ENCODE measurements at regions not wholly inside any gene's neighbourhood (a gene's known extent, or its start where the extent isn't known, plus 50 kb on each side); places are given as distances from the start of the nearest gene placed in this dataset.

DNA sequence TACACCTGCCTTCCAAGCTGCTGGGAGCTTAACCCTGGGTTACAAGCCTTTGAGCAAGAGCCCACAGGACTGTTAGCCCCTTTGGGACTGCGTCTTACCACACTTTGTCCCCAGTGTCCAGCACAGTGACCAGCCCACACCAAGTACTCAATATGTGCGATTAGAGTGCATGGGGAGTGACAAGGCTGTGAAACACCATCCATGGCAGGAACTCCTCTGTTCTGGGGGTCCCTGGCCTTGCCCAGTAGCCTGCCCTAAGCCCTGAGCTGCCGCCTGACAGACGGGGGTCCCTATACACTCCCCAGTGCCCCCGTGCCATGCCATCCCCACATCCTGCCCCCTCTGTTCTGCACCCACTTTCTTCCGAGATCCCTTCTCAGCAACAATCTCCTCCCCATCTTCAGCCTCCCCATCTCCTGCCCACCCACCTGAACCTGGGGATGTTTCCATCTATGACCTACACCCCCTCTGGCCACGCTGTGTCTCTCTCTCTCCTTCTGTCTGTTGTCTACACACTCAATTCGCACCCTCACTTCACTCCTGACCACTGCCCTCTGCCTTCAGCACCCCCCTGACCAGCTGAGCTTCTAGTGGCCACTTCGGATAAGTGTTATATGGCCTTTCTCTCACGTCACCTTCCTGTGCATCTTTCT, 112.9 kb upstream of the SMURF2 start:
- no peak overlapping the region for H3K4me3 ChIP-seq (ENCODE audit: low read depth, low read length)
- TF ChIP-seq, protein P1, sequence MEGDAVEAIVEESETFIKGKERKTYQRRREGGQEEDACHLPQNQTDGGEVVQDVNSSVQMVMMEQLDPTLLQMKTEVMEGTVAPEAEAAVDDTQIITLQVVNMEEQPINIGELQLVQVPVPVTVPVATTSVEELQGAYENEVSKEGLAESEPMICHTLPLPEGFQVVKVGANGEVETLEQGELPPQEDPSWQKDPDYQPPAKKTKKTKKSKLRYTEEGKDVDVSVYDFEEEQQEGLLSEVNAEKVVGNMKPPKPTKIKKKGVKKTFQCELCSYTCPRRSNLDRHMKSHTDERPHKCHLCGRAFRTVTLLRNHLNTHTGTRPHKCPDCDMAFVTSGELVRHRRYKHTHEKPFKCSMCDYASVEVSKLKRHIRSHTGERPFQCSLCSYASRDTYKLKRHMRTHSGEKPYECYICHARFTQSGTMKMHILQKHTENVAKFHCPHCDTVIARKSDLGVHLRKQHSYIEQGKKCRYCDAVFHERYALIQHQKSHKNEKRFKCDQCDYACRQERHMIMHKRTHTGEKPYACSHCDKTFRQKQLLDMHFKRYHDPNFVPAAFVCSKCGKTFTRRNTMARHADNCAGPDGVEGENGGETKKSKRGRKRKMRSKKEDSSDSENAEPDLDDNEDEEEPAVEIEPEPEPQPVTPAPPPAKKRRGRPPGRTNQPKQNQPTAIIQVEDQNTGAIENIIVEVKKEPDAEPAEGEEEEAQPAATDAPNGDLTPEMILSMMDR (IDR thresholded peaks at IDR 0.05; ENCODE audit: low read depth, low read length, missing control alignments) = no peak
- in situ Hi-C loops (cut with HindIII; ENCODE audit: low sequenced_read_pairs) = no loop called here
- DNase-seq (ENCODE audit: low read depth) = no peak

DNA sequence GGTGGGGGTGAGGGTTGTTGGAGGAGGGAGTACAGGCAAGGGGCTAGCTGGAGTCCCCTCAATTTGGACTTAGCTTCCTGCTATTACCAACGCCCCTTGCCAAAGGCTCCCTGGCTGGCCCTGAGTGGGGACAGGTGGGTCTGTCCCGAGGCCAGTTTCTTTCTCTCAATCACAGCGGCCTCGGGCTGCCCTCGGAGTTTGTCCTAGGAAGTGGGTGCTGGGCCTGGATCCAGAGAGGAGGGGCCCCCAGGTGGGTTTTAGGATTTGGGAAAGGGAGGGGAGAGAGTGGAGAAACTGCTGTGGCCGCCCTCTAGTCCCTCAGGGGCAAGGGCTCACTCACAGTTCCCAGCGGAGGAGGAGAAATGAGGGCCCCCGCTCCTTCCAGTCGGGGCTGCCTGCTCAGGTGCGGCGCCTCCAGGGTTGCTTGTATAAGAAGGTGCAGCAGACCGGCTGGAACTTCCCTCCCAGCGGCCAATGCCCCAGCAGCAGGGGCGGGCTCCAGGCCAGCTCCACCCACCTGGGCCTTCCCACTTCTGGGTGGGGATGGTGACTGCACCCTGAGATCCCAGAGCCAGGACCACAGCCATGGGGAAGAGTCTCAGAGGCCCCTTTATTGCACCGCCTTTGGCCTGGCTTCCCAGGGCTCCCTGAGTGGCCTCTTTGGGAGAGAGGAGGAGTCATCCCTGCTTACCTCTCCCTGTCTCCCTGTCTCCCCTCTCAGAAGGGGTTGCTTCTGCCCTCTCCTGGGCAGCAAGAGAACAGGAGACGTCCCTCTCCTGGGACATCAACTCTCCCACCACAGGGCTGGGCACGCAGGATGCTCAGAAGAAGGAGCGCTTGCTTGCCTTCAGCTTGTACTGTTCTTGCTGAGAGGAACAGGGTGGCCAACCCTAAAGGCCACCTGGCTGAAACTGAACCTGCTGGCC, 112.0 kb upstream of the SMURF2 start:
- no peak overlapping the region for H3K4me3 ChIP-seq (ENCODE audit: low read depth, low read length)
- peak; percentile 12 for DNase-seq (ENCODE audit: low read depth)
- TF ChIP-seq, protein P1 (IDR thresholded peaks at IDR 0.05; ENCODE audit: low read depth, low read length, missing control alignments) = peak; percentile 54
- in situ Hi-C loops (cut with HindIII; ENCODE audit: low sequenced_read_pairs) = no loop called here

GRCh38 chr17:64773386-64773835, 111.3 kb upstream of the SMURF2 start:
- in situ Hi-C loops (cut with HindIII; ENCODE audit: low sequenced_read_pairs) = no loop called here
- no peak overlapping the region for H3K4me3 ChIP-seq (ENCODE audit: low read depth, low read length)
- TF ChIP-seq, protein P1 (IDR thresholded peaks at IDR 0.05; ENCODE audit: low read depth, low read length, missing control alignments) = no peak
- no peak for DNase-seq (ENCODE audit: low read depth)

DNA sequence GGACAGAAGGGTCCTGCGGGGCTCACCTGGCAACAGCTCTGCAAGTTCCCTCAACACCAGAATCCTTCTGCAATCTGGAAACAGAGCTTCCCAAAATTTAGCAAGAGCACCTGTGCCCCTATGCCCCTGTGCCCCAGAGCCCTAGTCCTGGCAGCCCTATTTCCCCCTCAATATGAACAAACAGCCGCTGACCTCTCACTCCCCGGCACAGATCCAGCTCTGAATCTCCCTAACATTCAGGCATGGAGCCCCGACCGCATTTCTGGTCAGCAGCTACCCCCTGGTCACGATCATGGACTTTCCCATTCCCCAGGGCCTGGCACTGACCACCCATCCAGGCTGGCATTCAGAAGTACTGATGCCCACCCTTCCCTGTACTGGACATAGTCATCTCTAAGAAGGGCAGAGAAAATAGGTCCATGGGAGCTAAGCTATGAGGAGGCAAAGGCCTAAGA, 110.8 kb upstream of the SMURF2 start:
- DNase-seq (ENCODE audit: low read depth) = no peak
- in situ Hi-C loops (cut with HindIII; ENCODE audit: low sequenced_read_pairs) = no loop called here
- no peak overlapping the region for H3K4me3 ChIP-seq (ENCODE audit: low read depth, low read length)
- TF ChIP-seq, protein P1 (IDR thresholded peaks at IDR 0.05; ENCODE audit: low read depth, low read length, missing control alignments) = no peak

DNA sequence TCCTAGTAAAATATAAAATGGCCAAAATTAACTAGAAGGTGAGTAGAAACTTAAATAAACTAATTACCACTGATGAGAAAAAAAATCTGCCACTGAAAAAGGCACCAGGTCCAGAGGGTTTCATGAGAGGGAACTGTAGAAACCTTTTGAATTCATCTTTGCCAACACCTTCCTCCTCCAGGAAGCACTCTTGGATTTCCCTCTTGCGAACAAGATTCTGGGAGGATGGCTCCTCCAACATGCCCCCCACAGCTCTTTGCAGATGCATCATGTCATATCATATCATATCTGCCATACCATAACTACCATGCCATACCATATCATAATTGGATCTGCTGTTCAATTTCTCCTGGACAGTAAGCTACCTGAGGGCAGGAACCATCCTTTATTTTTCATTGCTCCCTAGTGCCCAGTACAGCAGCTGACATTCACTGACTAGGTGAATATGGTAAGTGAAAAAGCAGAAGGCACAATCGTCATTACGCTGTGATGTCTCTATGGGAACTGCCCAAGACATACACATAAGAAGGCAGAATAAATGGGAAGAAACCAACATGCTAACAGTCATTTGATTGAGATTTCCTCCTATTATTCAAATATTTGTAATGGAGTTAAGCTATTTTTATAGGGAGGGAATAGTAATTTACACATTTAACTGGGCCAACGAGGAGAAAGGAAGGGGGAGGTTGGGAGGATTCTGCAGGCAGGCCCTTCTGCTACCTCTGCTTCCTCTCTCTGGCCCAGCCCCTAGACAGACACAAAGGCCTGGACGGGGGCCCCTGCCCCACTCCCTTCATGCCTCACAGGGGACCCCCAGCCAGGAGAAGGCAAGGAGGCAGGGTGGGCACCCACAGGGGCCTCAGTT, 110.1 kb upstream of the SMURF2 start:
- TF ChIP-seq, protein P1 (IDR thresholded peaks at IDR 0.05; ENCODE audit: low read depth, low read length, missing control alignments) = no peak
- no peak for DNase-seq (ENCODE audit: low read depth)
- no peak overlapping the region for H3K4me3 ChIP-seq (ENCODE audit: low read depth, low read length)
- in situ Hi-C loops (cut with HindIII; ENCODE audit: low sequenced_read_pairs) = no loop called here

DNA sequence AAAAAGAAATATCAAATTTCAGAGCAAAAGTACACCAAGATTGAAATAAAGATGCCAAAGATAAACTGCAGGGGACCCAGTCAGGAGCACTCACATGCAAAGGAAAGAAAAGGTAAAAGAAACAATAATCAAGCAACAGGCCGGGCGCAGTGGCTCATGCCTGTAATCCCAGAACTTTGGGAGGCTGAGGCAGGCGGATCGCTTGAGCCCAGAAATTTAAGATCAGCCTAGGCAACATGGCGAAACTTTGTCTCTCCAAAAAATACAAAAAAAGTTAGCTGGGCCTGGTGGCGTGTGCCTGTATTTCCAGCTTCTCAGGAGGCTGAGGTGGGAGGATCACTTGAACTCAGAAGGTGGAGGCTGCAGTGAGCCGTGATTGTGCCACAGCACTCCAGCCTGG, 107.6 kb upstream of the SMURF2 start:
- DNase-seq (ENCODE audit: low read depth) = no peak
- no peak overlapping the region for H3K4me3 ChIP-seq (ENCODE audit: low read depth, low read length)
- TF ChIP-seq, protein P1 (IDR thresholded peaks at IDR 0.05; ENCODE audit: low read depth, low read length, missing control alignments) = no peak
- in situ Hi-C loops (cut with HindIII; ENCODE audit: low sequenced_read_pairs) = no loop called here
